B cell (primary cell): ENCODE measurements at regions not wholly inside any gene's neighbourhood (a gene's known extent, or its start where the extent isn't known, plus 50 kb on each side); places are given as distances from the start of the nearest gene placed in this dataset.

Experiments used
- ATAC-seq: fragments of 200-7000 bp; cut with Tn5 transposase; one replicate; pipeline ENCODE4 v1.10.0; 2021; ENCODE audit warnings: low read depth, mild to moderate bottlenecking, moderate number of reproducible peaks, moderate library complexity
- CTCF ChIA-PET: fragments of 350-600 bp; sonication (Branson Sonifier 250); formaldehyde crosslinking; loops from one replicate; lab custom pipeline; 2021; ENCODE audit warnings: antibody characterized with exemption, inconsistent platforms; lab: Charles Lee
- POLR2A ChIA-PET: fragments of 350-600 bp; sonication (Branson Sonifier 250); formaldehyde crosslinking; loops from one replicate; lab custom pipeline; 2021; ENCODE audit warnings: antibody characterized with exemption; lab: Charles Lee
- DNase-seq: peaks from one replicate; pipeline ENCODE4 v3.0.0; 2013
- H2AFZ ChIP-seq: 2 replicates; pipeline ENCODE4 v1.6.1; 2012; ENCODE audit warnings: mild to moderate bottlenecking, low read depth, low read length; ENCODE audit not compliant: insufficient read depth, poor library complexity, severe bottlenecking
- H3K27ac ChIP-seq, 2 donors: 1 replicate in 1 of 2; 2 replicates in 1 of 2; pipeline ENCODE4 v1.5.1; 2012 to 2013; ENCODE audit warnings: low read length in 2 of 2, mild to moderate bottlenecking in 2 of 2, moderate library complexity in 1 of 2
- H3K27me3 ChIP-seq, 4 experiments: fragments of 200-600 bp in 1 of 4; sonication (generic) in 1 of 4; replicated peaks in 1 of 4; 1 replicate in 2 of 4; 2 replicates in 2 of 4; pipeline versions ENCODE4 v1.6.1 to v1.7.0; 2013 to 2016; ENCODE audit warnings: low read length in 3 of 4, mild to moderate bottlenecking in 2 of 4, mixed read lengths in 1 of 4, moderate library complexity in 1 of 4; ENCODE audit not compliant: insufficient read depth in 4 of 4, control insufficient read depth in 3 of 4; ENCODE audit errors: control extremely low read depth in 1 of 4
- H3K36me3 ChIP-seq, 2 experiments: replicated peaks in 1 of 2; 1 replicate in 1 of 2; 2 replicates in 1 of 2; pipeline versions ENCODE4 v1.6.1 to v1.7.1; 2013; ENCODE audit warnings: low read length in 1 of 2; ENCODE audit not compliant: insufficient read depth in 2 of 2, control insufficient read depth in 1 of 2; ENCODE audit errors: control extremely low read depth in 1 of 2, extremely low read depth in 1 of 2
- H3K4me1 ChIP-seq, 2 donors: fragments of 200-600 bp in 1 of 2; sonication (generic) in 1 of 2; 1 replicate in 1 of 2; 2 replicates in 1 of 2; pipeline versions ENCODE4 v1.5.1 to v1.6.1; 2013 to 2017; ENCODE audit warnings: low read length in 2 of 2; ENCODE audit not compliant: control insufficient read depth in 2 of 2, insufficient read depth in 2 of 2
- H3K4me2 ChIP-seq: replicated peaks from 2 replicates; pipeline ENCODE3; 2012; ENCODE audit warnings: mild to moderate bottlenecking, low read depth, low read length; ENCODE audit not compliant: poor library complexity, severe bottlenecking
- H3K4me3 ChIP-seq, 5 experiments: fragments of 200-600 bp in 1 of 5; sonication (generic) in 1 of 5; 1 replicate in 3 of 5; 2 replicates in 2 of 5; pipeline versions ENCODE4 v1.5.1 to v1.7.0; 2011 to 2016; ENCODE audit warnings: low read length in 4 of 5, mild to moderate bottlenecking in 4 of 5, low read depth in 2 of 5, control low read depth in 1 of 5, moderate library complexity in 1 of 5; ENCODE audit not compliant: insufficient read depth in 1 of 5; ENCODE audit errors: control extremely low read depth in 1 of 5, extremely low read depth in 1 of 5
- H3K79me2 ChIP-seq: fragments of 200-600 bp; sonication (generic); one replicate; pipeline ENCODE4 v1.6.0; 2016; ENCODE audit warnings: low read length; ENCODE audit not compliant: control insufficient read depth, insufficient read depth
- H3K9ac ChIP-seq: fragments of 200-600 bp; sonication (generic); 2 replicates; pipeline ENCODE4 v1.6.1; 2017; ENCODE audit warnings: mild to moderate bottlenecking, low read length, moderate library complexity
- H3K9me3 ChIP-seq, 3 donors: one replicate each; pipeline versions ENCODE4 v1.6.1 to v1.7.1; 2013; ENCODE audit warnings: low read length in 2 of 3; ENCODE audit not compliant: control insufficient read depth in 2 of 3, insufficient read depth in 1 of 3; ENCODE audit errors: control extremely low read depth in 1 of 3
- H4K20me1 ChIP-seq: 2 replicates; pipeline ENCODE4 v1.6.0; 2012; ENCODE audit warnings: mild to moderate bottlenecking, low read length; ENCODE audit not compliant: insufficient read depth, control insufficient read depth, poor library complexity, severe bottlenecking
- H3K27ac Mint-ChIP-seq: one replicate; pipeline ENCODE4 v1.8.0; 2021; ENCODE audit warnings: mixed read lengths
- H3K27me3 Mint-ChIP-seq: one replicate; pipeline ENCODE4 v1.8.0; 2021; ENCODE audit warnings: mixed read lengths
- H3K4me1 Mint-ChIP-seq: one replicate; pipeline ENCODE4 v1.8.0; 2021; ENCODE audit warnings: mixed read lengths
- H3K4me3 Mint-ChIP-seq: one replicate; pipeline ENCODE4 v1.8.0; 2021; ENCODE audit warnings: mixed read lengths
- H3K9me3 Mint-ChIP-seq: one replicate; pipeline ENCODE4 v1.8.0; 2022; ENCODE audit warnings: mixed read lengths; ENCODE audit not compliant: insufficient read depth
- CTCF ChIP-seq: fragments of 200-600 bp; IDR thresholded peaks from one replicate; pipeline ENCODE4 v1.8.0; 2022; ENCODE audit warnings: antibody characterized with exemption, mild to moderate bottlenecking
- EZH2 ChIP-seq: IDR thresholded peaks from 2 replicates; pipeline ENCODE4 v1.6.1; 2012; ENCODE audit warnings: borderline replicate concordance, low read depth, mild to moderate bottlenecking, moderate library complexity, low read length; ENCODE audit not compliant: insufficient read depth, poor library complexity, severe bottlenecking
- WGBS: methylation state at CpG from one replicate; pipeline ENCODE4 v1.1.5; 2013; ENCODE audit warnings: missing lambda C conversion rate; ENCODE audit not compliant: insufficient coverage; 5-methylcytosine and 5-hydroxymethylcytosine counted together
- intact Hi-C: fragments of 100-400 bp; cut with micrococcal nuclease; formaldehyde crosslinking; loops from one replicate; pipeline ENCODE4 v1.10.0; 2022

DNA sequence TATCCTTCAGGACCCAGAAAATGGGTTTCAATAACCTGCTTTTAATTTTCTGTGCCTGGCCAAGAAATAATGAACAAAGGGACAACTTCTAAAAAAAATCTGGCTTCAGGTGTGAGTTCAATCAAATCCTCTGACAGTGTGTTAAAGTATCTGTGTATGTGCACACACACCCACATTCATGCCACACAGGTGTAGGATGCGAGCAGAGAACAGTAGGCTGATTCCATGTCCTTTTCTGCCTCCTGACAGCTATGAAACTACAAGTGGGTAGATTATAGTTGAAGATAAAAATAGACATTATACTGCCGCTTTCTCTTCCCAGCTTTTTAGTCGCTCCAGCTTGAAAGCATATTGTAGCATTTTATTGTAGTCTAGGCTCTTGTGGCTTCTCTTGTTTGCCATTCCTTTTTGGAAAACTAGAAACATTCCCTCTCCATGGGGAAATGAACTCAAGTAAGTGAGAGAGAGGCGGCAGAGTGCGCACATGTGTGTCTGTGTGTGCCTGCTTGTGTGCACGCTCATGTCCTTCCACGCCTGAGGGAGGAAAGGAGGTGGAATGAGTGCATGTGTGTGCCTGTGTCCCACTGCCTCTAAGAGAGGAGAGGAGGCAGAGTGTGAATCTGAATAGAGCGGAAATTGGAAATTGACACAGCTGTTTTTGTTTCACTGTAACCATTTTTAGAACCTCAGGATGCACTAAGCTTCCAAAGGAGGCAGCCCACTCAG, 273.0 kb downstream of the ELAVL2 start:
- ATAC-seq (no peak), DNase-seq (no peak)
- Histone ChIP-seq H3K27me3 (no peaks in the 10 kb centered on the region), H3K4me2 (no peak overlapping the region), H3K4me1 (no peaks in the 10 kb centered on the region), H3K27ac (no peak overlapping the region), H3K9ac (no peak overlapping the region), H3K9me3 (peaks cover 0 to 2% (median 0%) of the 10 kb centered on the region in 3 donors), H4K20me1 (no peaks in the 10 kb centered on the region), H2AFZ (no peak overlapping the region), H3K36me3 (no peaks in the 10 kb centered on the region), H3K79me2 (no peaks in the 10 kb centered on the region), H3K4me3 (no peak overlapping the region)
- no peak for TF ChIP-seq CTCF
- no peak for TF ChIP-seq EZH2
- POLR2A ChIA-PET, result no interaction called here
- intact Hi-C loops, result no loop called here
- CTCF ChIA-PET, result no interaction called here
- no peaks in the 10 kb centered on the region for H3K4me1 Mint-ChIP-seq
- H3K9me3 Mint-ChIP-seq, result peaks cover 3% of the 10 kb centered on the region
- 100% methylated on average over 4 of the region's 8 CpGs for WGBS
- H3K27me3 Mint-ChIP-seq, result no peaks in the 10 kb centered on the region
- H3K27ac Mint-ChIP-seq, result no peak overlapping the region
- H3K4me3 Mint-ChIP-seq, result no peak overlapping the region

DNA sequence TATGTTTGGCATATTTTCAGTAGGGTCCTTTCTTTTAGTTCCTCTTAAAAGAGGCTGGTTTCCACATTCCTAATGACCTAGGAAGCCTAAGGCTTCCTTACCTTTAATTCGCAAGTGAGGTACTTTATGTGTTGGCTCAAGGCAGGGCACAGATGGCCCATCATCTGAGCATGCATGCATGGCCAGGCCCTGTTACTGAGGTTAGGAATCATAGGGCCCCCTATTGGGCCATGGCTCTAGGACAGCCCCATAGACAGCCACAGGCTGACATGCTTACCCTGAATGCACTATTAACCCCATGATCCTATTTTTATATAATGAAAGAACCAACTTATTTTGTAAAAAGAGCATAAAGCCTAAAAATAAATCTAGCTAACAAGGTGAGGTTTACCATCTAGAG, 271.4 kb downstream of the ELAVL2 start:
- Histone ChIP-seq H3K9ac (no peak overlapping the region), H3K4me1 (no peaks in the 10 kb centered on the region), H4K20me1 (no peaks in the 10 kb centered on the region), H3K36me3 (no peaks in the 10 kb centered on the region), H3K27ac (no peak overlapping the region), H3K4me2 (no peak overlapping the region), H3K27me3 (no peaks in the 10 kb centered on the region), H3K79me2 (no peaks in the 10 kb centered on the region), H3K9me3 (peaks cover 0 to 3% (median 2%) of the 10 kb centered on the region in 3 donors), H3K4me3 (no peak overlapping the region), H2AFZ (no peak overlapping the region)
- intact Hi-C loops, result no loop called here
- no peaks in the 10 kb centered on the region for H3K4me1 Mint-ChIP-seq
- no peaks in the 10 kb centered on the region for H3K27me3 Mint-ChIP-seq
- ChIA-PET POLR2A (no interaction called here), CTCF (no interaction called here)
- H3K9me3 Mint-ChIP-seq, result peaks cover 4% of the 10 kb centered on the region
- 89% methylated on average over 1 of the region's 1 CpG for WGBS
- DNase-seq, result no peak
- no peak overlapping the region for H3K4me3 Mint-ChIP-seq
- no peak for TF ChIP-seq EZH2
- TF ChIP-seq CTCF, result no peak
- ATAC-seq, result no peak
- no peak overlapping the region for H3K27ac Mint-ChIP-seq
